HL-60 (cell line): ENCODE measurements at regions not wholly inside any gene's neighbourhood (a gene's known extent, or its start where the extent isn't known, plus 50 kb on each side); places are given as distances from the start of the nearest gene placed in this dataset.

Experiments
- GABPA ChIP-seq: IDR thresholded peaks from 2 replicates; pipeline ENCODE4 v1.6.1; 2012; ENCODE audit warnings: low read depth
- POLR2AphosphoS5 ChIP-seq: IDR thresholded peaks from 2 replicates; pipeline ENCODE4 v1.6.1; 2012; ENCODE audit warnings: low read depth
- REST ChIP-seq: IDR thresholded peaks from 2 replicates; pipeline ENCODE4 v1.6.1; 2012; ENCODE audit warnings: low read depth; ENCODE audit not compliant: insufficient replicate concordance
- TF ChIP-seq, protein P1 (sequence below): IDR thresholded peaks from one replicate; pipeline ENCODE4 v1.5.1; 2011; ENCODE audit warnings: low read length, control low read depth, inconsistent platforms; ENCODE audit not compliant: insufficient read depth

- TF ChIP-seq, protein P1, sequence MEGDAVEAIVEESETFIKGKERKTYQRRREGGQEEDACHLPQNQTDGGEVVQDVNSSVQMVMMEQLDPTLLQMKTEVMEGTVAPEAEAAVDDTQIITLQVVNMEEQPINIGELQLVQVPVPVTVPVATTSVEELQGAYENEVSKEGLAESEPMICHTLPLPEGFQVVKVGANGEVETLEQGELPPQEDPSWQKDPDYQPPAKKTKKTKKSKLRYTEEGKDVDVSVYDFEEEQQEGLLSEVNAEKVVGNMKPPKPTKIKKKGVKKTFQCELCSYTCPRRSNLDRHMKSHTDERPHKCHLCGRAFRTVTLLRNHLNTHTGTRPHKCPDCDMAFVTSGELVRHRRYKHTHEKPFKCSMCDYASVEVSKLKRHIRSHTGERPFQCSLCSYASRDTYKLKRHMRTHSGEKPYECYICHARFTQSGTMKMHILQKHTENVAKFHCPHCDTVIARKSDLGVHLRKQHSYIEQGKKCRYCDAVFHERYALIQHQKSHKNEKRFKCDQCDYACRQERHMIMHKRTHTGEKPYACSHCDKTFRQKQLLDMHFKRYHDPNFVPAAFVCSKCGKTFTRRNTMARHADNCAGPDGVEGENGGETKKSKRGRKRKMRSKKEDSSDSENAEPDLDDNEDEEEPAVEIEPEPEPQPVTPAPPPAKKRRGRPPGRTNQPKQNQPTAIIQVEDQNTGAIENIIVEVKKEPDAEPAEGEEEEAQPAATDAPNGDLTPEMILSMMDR, result no peak
- TF ChIP-seq POLR2AphosphoS5 (no peak), REST (no peak), GABPA (no peak)
These were observed 52.9 kb upstream of the WDFY3 start for GRCh38 chr4:85019411-85019810.
